D721Med (cell line): ENCODE measurements at regions not wholly inside any gene's neighbourhood (a gene's known extent, or its start where the extent isn't known, plus 50 kb on each side); places are given as distances from the start of the nearest gene placed in this dataset.

Experiments used
- DNase-seq: peaks from one replicate; pipeline ENCODE4 v3.0.0; 2011; ENCODE audit warnings: low spot score; ENCODE audit not compliant: insufficient read length
- FAIRE-seq: peaks from 2 replicates; lab custom pipeline; 2011; peaks lifted over from hg19 to GRCh38; lab: Jason Lieb, UNC
- TF ChIP-seq, protein P1 (sequence below): IDR thresholded peaks from 2 replicates; pipeline ENCODE4 v1.5.1; 2012; ENCODE audit warnings: mild to moderate bottlenecking, control low read depth; ENCODE audit not compliant: insufficient read depth; ENCODE audit errors: missing control alignments

DNA sequence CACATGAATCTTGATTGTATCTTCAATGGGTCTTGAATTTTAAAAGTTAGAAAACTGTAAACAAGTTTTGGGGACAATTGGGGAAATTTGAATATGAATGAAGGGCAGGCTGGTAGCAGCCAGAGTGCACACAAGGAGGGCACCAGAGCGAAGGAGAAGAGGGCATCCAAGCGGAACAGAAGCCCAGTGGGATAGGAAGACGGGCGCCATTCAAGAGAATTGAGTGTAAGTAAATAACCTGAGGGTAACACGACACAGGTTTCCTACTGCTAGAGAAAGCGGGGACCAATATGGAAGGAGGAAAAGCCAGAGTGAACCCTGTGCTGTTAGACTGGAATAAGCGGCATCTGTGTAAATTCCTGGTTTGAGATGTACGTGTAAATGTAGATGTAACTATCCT is 115.1 kb upstream of the CCL2 start:
- TF ChIP-seq, protein P1, sequence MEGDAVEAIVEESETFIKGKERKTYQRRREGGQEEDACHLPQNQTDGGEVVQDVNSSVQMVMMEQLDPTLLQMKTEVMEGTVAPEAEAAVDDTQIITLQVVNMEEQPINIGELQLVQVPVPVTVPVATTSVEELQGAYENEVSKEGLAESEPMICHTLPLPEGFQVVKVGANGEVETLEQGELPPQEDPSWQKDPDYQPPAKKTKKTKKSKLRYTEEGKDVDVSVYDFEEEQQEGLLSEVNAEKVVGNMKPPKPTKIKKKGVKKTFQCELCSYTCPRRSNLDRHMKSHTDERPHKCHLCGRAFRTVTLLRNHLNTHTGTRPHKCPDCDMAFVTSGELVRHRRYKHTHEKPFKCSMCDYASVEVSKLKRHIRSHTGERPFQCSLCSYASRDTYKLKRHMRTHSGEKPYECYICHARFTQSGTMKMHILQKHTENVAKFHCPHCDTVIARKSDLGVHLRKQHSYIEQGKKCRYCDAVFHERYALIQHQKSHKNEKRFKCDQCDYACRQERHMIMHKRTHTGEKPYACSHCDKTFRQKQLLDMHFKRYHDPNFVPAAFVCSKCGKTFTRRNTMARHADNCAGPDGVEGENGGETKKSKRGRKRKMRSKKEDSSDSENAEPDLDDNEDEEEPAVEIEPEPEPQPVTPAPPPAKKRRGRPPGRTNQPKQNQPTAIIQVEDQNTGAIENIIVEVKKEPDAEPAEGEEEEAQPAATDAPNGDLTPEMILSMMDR: no peak
- FAIRE-seq (no peak), DNase-seq (no peak)

DNA sequence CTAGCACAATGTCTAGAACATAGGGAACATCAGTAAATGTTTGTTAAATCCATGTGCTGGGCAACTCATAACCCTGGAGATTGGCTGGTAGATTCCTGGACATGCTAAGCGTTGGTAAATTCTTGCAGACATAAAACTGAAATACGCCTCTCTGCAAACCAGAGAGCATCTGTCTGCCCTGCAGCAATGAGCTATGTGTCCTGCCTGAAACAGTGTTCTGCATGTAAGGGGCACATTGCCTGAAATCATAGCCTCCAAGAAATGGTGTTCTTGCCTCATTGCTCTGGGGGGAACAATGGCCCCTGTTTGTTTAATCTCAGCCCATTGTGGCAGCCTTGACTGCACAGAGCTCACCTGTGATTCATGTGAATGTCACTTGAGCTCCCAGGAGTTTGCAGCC is 113.5 kb upstream of the CCL2 start:
- TF ChIP-seq, protein P1: no peak
- FAIRE-seq: no peak
- no peak for DNase-seq

DNA sequence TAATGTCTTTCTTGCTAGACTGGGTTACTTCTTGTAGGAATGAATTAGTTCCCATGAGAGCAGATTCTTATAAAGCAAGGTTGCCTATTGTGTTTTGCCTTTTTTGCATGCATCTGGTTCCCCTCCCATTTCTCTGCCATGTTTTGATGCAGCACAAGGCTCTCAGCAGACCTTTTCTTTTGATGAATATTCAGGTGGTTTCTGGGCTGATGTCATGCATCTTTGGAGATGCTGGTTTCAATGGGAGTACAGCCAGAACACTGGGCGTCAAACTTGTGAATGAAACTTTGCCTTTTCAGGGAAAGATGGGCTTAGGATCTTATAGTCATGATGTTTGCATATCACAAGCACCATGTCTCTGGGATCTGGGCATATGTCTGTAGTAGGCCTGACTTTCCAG is 111.7 kb upstream of the CCL2 start:
- TF ChIP-seq, protein P1: no peak
- DNase-seq (no peak), FAIRE-seq (no peak)

DNA sequence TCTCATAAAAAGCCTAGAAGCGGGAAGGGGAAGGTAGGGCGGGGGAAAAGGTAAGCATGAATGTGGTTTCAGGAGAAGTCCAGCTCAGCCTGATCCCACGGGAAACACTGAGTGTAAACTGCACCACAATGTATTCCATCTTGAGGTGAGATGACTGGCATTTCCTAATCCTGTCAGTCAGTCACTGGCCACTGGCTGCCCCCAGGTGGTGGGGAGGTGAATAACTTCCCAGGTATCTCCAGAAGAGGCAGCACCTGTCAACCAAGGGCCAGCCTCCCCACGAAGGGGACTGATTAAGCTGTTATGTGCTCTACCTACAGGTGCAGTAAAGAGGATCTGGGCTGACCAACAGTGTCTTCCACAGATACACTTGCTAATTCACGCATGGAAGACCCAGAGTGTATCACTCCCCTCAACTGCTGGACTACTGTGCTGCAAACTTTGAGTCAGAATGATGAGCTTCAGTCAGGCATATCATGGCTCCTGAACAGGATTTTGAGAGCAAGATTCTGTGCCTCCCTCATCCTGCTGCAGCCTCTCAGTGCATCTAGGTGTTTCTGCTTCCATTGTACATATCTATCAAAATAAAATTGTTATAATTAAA is 108.5 kb upstream of the CCL2 start:
- TF ChIP-seq, protein P1: peak; percentile 94
- DNase-seq (no peak), FAIRE-seq (no peak)

DNA sequence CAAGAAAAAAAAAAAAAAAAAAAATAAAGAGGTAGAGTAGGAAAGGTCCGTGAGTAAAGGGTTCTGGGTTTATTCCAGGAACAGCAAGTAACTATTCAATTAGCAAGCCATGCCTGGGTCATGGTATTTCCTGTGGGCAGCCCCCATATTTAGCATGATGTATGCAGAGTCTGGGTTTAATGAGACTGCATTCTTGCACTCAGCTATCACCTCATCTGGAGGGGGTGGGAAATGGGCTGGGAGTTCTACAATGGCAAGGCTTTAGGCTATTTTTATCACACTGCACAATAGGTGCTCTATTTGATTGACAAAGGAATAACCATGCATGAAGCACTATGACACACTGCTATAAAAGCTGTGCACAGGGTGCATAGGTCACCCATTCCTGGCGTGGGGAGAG is 104.0 kb upstream of the CCL2 start:
- TF ChIP-seq, protein P1: no peak
- FAIRE-seq (no peak), DNase-seq (no peak)

DNA sequence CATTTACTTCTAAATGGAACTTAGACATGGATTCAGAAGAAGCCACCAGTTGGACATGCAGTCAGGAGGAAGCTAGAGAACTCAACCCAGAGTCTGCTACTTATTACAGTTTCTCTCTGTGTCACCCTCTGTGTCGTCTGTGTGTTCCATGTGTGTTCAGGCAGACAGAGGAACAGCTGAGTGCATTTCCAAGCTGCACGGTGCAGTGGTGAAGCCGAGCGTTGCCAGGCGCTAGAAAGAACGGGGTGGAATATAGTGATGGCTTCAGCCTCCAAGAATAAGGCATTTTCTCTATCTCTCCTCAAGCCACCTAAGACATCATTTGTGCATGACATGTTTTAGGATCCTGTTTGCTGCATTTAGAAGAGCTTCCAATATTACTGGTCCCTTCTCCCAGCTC is 101.1 kb upstream of the CCL2 start:
- TF ChIP-seq, protein P1: no peak
- no peak for DNase-seq
- FAIRE-seq: no peak

DNA sequence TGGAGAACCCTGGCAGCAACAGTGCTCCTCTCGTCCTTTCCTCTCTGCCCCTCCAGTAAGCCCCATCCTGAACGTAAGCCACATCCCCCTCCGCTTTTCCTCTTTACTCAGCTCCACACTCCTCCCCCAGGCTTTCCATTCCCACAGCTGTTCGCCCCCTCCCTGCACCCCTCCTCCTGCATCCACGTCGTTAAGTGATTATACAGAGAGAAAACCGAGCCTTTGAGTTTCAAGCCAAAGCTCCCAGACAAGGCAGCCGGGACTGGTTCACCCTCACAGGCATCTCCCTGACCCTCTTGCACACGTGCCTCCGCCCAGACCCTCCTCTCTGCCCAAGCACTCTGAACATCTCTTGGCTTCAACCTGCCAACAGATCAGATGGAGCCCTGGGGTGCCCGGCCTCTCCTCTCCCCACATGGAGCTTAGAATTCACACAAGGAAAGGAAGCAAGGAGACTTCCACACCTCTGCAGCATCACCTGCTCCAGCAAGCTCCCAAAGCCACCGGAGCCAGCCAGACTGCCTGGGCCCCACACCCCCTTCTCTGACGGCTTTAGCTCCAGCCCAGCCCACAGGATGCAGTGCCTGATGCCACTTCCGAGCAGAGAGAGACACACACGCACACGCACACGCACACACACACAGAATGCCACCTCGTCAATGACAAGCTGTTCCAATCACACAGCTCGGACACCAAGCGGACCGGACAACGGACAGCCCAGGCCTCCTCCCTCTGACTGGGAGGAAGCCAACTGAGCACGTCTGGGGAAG is 99.9 kb upstream of the CCL2 start:
- no peak for DNase-seq
- TF ChIP-seq, protein P1: no peak

More for the DNA sequence above, 99.9 kb upstream of the CCL2 start:
- FAIRE-seq: no peak
